Thyroid gland (tissue), 4 donors: ENCODE measurements at regions not wholly inside any gene's neighbourhood (a gene's known extent, or its start where the extent isn't known, plus 50 kb on each side); places are given as distances from the start of the nearest gene placed in this dataset.

Source experiments
- POLR2A ChIP-seq, 2 donors: fragments of 450-650 bp; IDR thresholded peaks; one replicate each; pipeline ENCODE4 v1.6.1; 2017; ENCODE audit warnings: antibody characterized with exemption in 2 of 2, mild to moderate bottlenecking in 2 of 2, moderate library complexity in 1 of 2
- TF ChIP-seq, protein P1 (sequence below), 6 experiments: fragments of 200-600 bp in 3 of 6; fragments of 450-650 bp in 3 of 6; sonication (generic) in 3 of 6; IDR thresholded peaks; one replicate each; pipeline ENCODE4 v1.5.1; 2016 to 2019; ENCODE audit warnings: antibody characterized with exemption in 6 of 6, mild to moderate bottlenecking in 2 of 6, inconsistent platforms in 1 of 6, moderate library complexity in 1 of 6

- TF ChIP-seq, protein P1, sequence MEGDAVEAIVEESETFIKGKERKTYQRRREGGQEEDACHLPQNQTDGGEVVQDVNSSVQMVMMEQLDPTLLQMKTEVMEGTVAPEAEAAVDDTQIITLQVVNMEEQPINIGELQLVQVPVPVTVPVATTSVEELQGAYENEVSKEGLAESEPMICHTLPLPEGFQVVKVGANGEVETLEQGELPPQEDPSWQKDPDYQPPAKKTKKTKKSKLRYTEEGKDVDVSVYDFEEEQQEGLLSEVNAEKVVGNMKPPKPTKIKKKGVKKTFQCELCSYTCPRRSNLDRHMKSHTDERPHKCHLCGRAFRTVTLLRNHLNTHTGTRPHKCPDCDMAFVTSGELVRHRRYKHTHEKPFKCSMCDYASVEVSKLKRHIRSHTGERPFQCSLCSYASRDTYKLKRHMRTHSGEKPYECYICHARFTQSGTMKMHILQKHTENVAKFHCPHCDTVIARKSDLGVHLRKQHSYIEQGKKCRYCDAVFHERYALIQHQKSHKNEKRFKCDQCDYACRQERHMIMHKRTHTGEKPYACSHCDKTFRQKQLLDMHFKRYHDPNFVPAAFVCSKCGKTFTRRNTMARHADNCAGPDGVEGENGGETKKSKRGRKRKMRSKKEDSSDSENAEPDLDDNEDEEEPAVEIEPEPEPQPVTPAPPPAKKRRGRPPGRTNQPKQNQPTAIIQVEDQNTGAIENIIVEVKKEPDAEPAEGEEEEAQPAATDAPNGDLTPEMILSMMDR (IDR thresholded peaks at IDR 0.05) = no peak
- TF ChIP-seq POLR2A (IDR thresholded peaks at IDR 0.05) = no peak
Measured at GRCh38 chr4:10182446-10183424, 66.1 kb upstream of the WDR1 start.
